ENCODE measurements at regions not wholly inside any gene's neighbourhood (a gene's known extent, or its start where the extent isn't known, plus 50 kb on each side); places are given as distances from the start of the nearest gene placed in this dataset.
A peak's percentile ranks its signal among the peaks of the same experiment; 100 is the strongest.

- Histone ChIP-seq H3K27ac (no peak overlapping the region), H3K9ac (ENCODE audit: low read depth in 2 of 2, low read length in 2 of 2) (no peak overlapping the region), H3K27me3 (no peaks in the 10 kb centered on the region), H3K9me3 (no peaks in the 10 kb centered on the region), H3K4me3 (no peak overlapping the region), H3K4me1 (no peaks in the 10 kb centered on the region), H3K36me3 (no peaks in the 10 kb centered on the region)
- intact Hi-C loops (cut with DNase I): loop anchor here (10.0 kb wide), 1 partner anchor 860 kb away; no protein-coding TSS in a partner anchor
- DNase-seq: no peak
- no peak for TF ChIP-seq CTCF (IDR thresholded peaks at IDR 0.05)
Measured at GRCh38 chr7:42834676-42835075, 77.2 kb downstream of the C7orf25 start.

DNA sequence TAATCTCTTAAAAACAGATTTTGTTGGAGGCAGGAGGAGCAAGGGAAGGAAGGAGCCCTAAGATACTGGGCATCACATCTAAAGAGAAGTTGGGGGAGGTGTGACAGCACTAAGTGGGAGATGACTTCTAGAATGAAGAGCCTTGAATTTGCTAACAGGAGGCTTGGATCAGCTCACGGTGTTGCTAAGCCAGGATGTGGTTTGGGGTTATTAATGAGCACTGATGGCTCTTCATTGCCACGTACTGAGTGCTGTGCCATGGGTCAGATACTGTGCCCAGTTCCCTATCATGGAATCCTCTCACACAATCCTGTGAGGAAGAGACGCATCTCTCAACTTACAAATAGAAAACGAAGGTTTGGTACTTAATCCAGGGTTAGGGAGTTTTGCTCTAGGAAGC lies 78.5 kb downstream of the C7orf25 start:
- no peaks in the 10 kb centered on the region for H3K36me3 ChIP-seq
- no peaks in the 10 kb centered on the region for H3K27me3 ChIP-seq
- H3K4me1 ChIP-seq: no peaks in the 10 kb centered on the region
- no peaks in the 10 kb centered on the region for H3K9me3 ChIP-seq
- no peak for TF ChIP-seq CTCF (IDR thresholded peaks at IDR 0.05)
- DNase-seq: no peak
- H3K4me3 ChIP-seq: no peak overlapping the region
- intact Hi-C loops (cut with DNase I): loop anchor here (10.0 kb wide), 1 partner anchor 859 kb away; no protein-coding TSS in a partner anchor
- H3K27ac ChIP-seq: no peak overlapping the region
- no peak overlapping the region for H3K9ac ChIP-seq (ENCODE audit: low read depth in 2 of 2, low read length in 2 of 2)

DNA sequence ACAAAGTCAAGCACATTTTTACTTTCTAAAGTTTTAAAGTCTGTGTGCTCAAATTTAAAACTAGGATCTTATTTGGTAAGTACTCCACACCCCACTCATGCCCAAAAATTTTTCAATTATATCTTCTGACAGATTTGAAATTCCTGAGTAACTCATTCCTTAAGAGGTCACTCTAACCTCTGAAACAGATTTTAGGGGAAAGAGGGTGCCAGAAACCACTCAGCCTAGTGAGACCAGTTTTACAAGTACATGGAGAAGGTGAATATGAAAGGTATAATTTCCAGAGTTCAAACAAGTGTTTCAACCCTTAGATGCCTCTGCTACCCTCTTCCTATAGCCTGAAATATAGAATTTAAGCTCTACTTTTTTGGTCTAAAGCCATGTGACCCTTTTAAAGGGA lies 79.2 kb downstream of the C7orf25 start:
- Histone ChIP-seq H3K27ac (no peak overlapping the region), H3K27me3 (no peaks in the 10 kb centered on the region), H3K9ac (ENCODE audit: low read depth in 2 of 2, low read length in 2 of 2) (no peak overlapping the region), H3K4me3 (no peak overlapping the region), H3K4me1 (no peaks in the 10 kb centered on the region), H3K36me3 (no peaks in the 10 kb centered on the region), H3K9me3 (no peaks in the 10 kb centered on the region)
- DNase-seq: no peak
- intact Hi-C loops (cut with DNase I): loop anchor here (10.0 kb wide), 1 partner anchor 858 kb away; no protein-coding TSS in a partner anchor
- no peak for TF ChIP-seq CTCF (IDR thresholded peaks at IDR 0.05)

DNA sequence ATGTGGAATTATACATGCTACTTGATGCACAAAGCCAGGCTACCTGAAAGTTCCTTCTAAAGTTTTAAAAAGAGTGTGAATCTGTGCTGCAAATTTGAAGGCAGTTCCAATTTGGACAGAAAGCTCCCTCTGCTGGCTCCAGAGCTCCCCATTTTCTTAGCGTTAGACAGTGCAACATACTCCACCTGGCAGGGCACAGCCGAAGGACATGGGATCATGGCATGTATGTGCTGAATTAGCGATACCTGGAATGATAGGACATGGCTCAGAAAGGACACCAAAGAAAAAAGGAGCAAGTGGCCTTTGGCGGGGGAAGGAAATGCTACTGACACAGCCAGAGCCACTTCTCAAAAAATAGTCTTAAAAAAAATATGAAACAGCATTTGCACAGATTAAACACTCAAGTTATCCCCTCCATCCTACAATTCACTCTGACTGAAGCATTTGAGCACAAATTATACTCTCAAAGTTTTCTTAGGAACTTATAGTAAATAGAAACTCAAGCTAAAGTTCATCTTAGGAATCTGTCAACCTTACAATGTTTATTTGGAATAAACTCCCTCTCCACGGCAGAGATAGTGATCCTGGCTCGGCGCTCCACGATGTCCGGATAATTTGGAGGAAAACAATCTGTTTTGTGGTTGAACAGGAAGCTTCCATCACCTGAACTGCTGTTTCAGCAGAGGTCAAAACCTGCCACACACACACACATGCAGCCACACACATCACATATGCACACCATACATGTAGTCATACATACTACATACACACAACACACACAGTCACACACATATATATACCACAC lies 80.0 kb downstream of the C7orf25 start:
- no peak overlapping the region for H3K4me3 ChIP-seq
- no peak overlapping the region for H3K9ac ChIP-seq (ENCODE audit: low read depth in 2 of 2, low read length in 2 of 2)
- TF ChIP-seq CTCF (IDR thresholded peaks at IDR 0.05): peak; percentile 23
- no peak overlapping the region for H3K27ac ChIP-seq
- H3K4me1 ChIP-seq: no peaks in the 10 kb centered on the region
- intact Hi-C loops (cut with DNase I): loop anchor here (10.0 kb wide), 1 partner anchor 857 kb away; no protein-coding TSS in a partner anchor
- no peaks in the 10 kb centered on the region for H3K27me3 ChIP-seq
- H3K36me3 ChIP-seq: no peaks in the 10 kb centered on the region
- H3K9me3 ChIP-seq: no peaks in the 10 kb centered on the region
- peak; percentile 42 for DNase-seq

GRCh38 chr7:42831006-42831717 lies 80.7 kb downstream of the C7orf25 start:
- TF ChIP-seq CTCF (IDR thresholded peaks at IDR 0.05): no peak
- Histone ChIP-seq H3K36me3 (no peaks in the 10 kb centered on the region), H3K4me3 (no peak overlapping the region), H3K27me3 (no peaks in the 10 kb centered on the region), H3K9ac (ENCODE audit: low read depth in 2 of 2, low read length in 2 of 2) (no peak overlapping the region), H3K4me1 (no peaks in the 10 kb centered on the region), H3K9me3 (no peaks in the 10 kb centered on the region), H3K27ac (no peak overlapping the region)
- no peak for DNase-seq
- intact Hi-C loops (cut with DNase I): loop anchor here (10.0 kb wide), 1 partner anchor 856 kb away; no protein-coding TSS in a partner anchor

Measured in colonic mucosa (tissue), 4 donors.